HEK293 (cell line): ENCODE measurements at regions not wholly inside any gene's neighbourhood (a gene's known extent, or its start where the extent isn't known, plus 50 kb on each side); places are given as distances from the start of the nearest gene placed in this dataset.
A peak's percentile ranks its signal among the peaks of the same experiment; 100 is the strongest.

Experiments
- CTCF ChIA-PET: fragments of 350-600 bp; formaldehyde crosslinking; extraction: SDS; loops from one replicate; lab custom pipeline; 2021; ENCODE audit warnings: antibody characterized with exemption; lab: Yijun Ruan, JAX
- POLR2A ChIA-PET: fragments of 300-600 bp; formaldehyde crosslinking; extraction: SDS; loops from one replicate; lab custom pipeline; 2020; ENCODE audit warnings: antibody characterized with exemption, inconsistent platforms; lab: Yijun Ruan, JAX
- H3K27ac ChIP-seq: fragments of 200-500 bp; sonication (Bioruptor generic); 2 replicates; pipeline ENCODE4 v1.5.1; 2014; ENCODE audit warnings: low read depth, low read length, control low read depth, inconsistent platforms; ENCODE audit errors: extremely low read depth
- H3K36me3 ChIP-seq, 2 experiments: fragments of 200-500 bp in 1 of 2; sonication (Bioruptor generic) in 1 of 2; 1 replicate in 1 of 2; 2 replicates in 1 of 2; pipeline ENCODE4 v1.5.1; 2014 to 2017; ENCODE audit warnings: inconsistent platforms in 2 of 2, low read length in 2 of 2; ENCODE audit not compliant: control insufficient read depth in 2 of 2, insufficient read depth in 1 of 2
- H3K4me1 ChIP-seq: fragments of 200-500 bp; sonication (Bioruptor generic); 2 replicates; pipeline ENCODE4 v1.5.1; 2014; ENCODE audit warnings: mild to moderate bottlenecking, low read length, inconsistent platforms; ENCODE audit not compliant: control insufficient read depth, insufficient read depth
- H3K4me3 ChIP-seq: 2 replicates; pipeline ENCODE4 v1.5.1; 2011; ENCODE audit warnings: low read depth, mild to moderate bottlenecking, control low read depth, low read length, moderate library complexity
- H3K9me3 ChIP-seq: fragments of 200-500 bp; sonication (Bioruptor generic); 2 replicates; pipeline ENCODE4 v1.5.1; 2014; ENCODE audit warnings: low read depth, low read length, inconsistent platforms; ENCODE audit not compliant: control insufficient read depth, insufficient read depth
- BCL6B ChIP-seq: fragments of 450-650 bp; formaldehyde crosslinking; IDR thresholded peaks from 2 replicates; pipeline ENCODE4 v1.5.1; 2017; ENCODE audit warnings: missing biosample characterization, missing genetic modification characterization
- GLIS1 ChIP-seq: fragments of 450-650 bp; formaldehyde crosslinking; IDR thresholded peaks from 2 replicates; pipeline ENCODE4 v1.5.1; 2016; ENCODE audit warnings: missing biosample characterization, missing genetic modification characterization
- HOXC10 ChIP-seq: sonication (generic); formaldehyde crosslinking; IDR thresholded peaks from 2 replicates; pipeline ENCODE4 v1.8.1; 2023; ENCODE audit warnings: mild to moderate bottlenecking, missing genetic modification reagents
- MEIS1 ChIP-seq: sonication (generic); formaldehyde crosslinking; IDR thresholded peaks from 2 replicates; pipeline ENCODE4 v1.8.1; 2022; ENCODE audit warnings: missing genetic modification reagents, mild to moderate bottlenecking, borderline replicate concordance
- REST ChIP-seq: fragments of 450-650 bp; formaldehyde crosslinking; IDR thresholded peaks from 2 replicates; pipeline ENCODE4 v1.5.1; 2016; ENCODE audit warnings: missing biosample characterization, missing genetic modification characterization
- SP7 ChIP-seq: fragments of 450-650 bp; formaldehyde crosslinking; IDR thresholded peaks from 2 replicates; pipeline ENCODE4 v1.5.1; 2016; ENCODE audit warnings: missing biosample characterization, missing genetic modification characterization
- TRIM28 ChIP-seq: IDR thresholded peaks from 2 replicates; pipeline ENCODE4 v1.6.1; 2011; ENCODE audit warnings: low read length, control low read depth, borderline replicate concordance
- ZBTB11 ChIP-seq: fragments of 450-650 bp; formaldehyde crosslinking; conservative IDR thresholded peaks from 2 replicates; pipeline ENCODE4 v1.5.1; 2016; ENCODE audit warnings: low read depth, missing biosample characterization, missing genetic modification characterization
- ZBTB17 ChIP-seq: fragments of 450-650 bp; formaldehyde crosslinking; IDR thresholded peaks from 2 replicates; pipeline ENCODE4 v1.5.1; 2016; ENCODE audit warnings: missing biosample characterization, missing genetic modification characterization
- ZBTB20 ChIP-seq: fragments of 450-650 bp; formaldehyde crosslinking; IDR thresholded peaks from 2 replicates; pipeline ENCODE4 v1.5.1; 2016; ENCODE audit warnings: missing biosample characterization, missing genetic modification characterization
- ZBTB7A ChIP-seq: fragments of 450-650 bp; formaldehyde crosslinking; IDR thresholded peaks from 2 replicates; pipeline ENCODE4 v1.5.1; 2016; ENCODE audit warnings: low read depth, missing biosample characterization, missing genetic modification characterization
- ZNF140 ChIP-seq: fragments of 450-650 bp; formaldehyde crosslinking; IDR thresholded peaks from 2 replicates; pipeline ENCODE4 v1.5.1; 2016; ENCODE audit warnings: missing biosample characterization, missing genetic modification characterization
- ZNF146 ChIP-seq: fragments of 450-650 bp; formaldehyde crosslinking; IDR thresholded peaks from 2 replicates; pipeline ENCODE4 v1.5.1; 2016; ENCODE audit warnings: missing biosample characterization, missing genetic modification characterization
- ZNF274 ChIP-seq, 2 experiments: fragments of 200-500 bp in 1 of 2; fragments of 450-650 bp in 1 of 2; sonication (Bioruptor generic) in 1 of 2; formaldehyde crosslinking in 1 of 2; IDR thresholded peaks; 2 replicates each; pipeline versions ENCODE4 v1.5.1 to v1.6.1; 2014 to 2016; ENCODE audit warnings: borderline replicate concordance in 1 of 2, inconsistent platforms in 1 of 2, low read length in 1 of 2, missing biosample characterization in 1 of 2, missing genetic modification characterization in 1 of 2
- ZNF302 ChIP-seq: fragments of 450-650 bp; formaldehyde crosslinking; IDR thresholded peaks from 2 replicates; pipeline ENCODE4 v1.5.1; 2016; ENCODE audit warnings: missing biosample characterization, missing genetic modification characterization, low read depth
- ZNF510 ChIP-seq: fragments of 450-650 bp; formaldehyde crosslinking; IDR thresholded peaks from 2 replicates; pipeline ENCODE4 v1.5.1; 2018; ENCODE audit warnings: mild to moderate bottlenecking, missing genetic modification characterization, missing biosample characterization; ENCODE audit not compliant: insufficient replicate concordance
- ZNF513 ChIP-seq: fragments of 450-650 bp; IDR thresholded peaks from 2 replicates; pipeline ENCODE4 v1.5.1; 2018; ENCODE audit warnings: missing biosample characterization, missing genetic modification characterization
- ZNF544 ChIP-seq: fragments of 450-650 bp; formaldehyde crosslinking; IDR thresholded peaks from 2 replicates; pipeline ENCODE4 v1.5.0; 2017; ENCODE audit warnings: missing biosample characterization, missing genetic modification characterization
- ZNF600 ChIP-seq: fragments of 450-650 bp; formaldehyde crosslinking; IDR thresholded peaks from 2 replicates; pipeline ENCODE4 v1.5.1; 2016; ENCODE audit warnings: missing biosample characterization, missing genetic modification characterization
- ZSCAN23 ChIP-seq: fragments of 450-650 bp; formaldehyde crosslinking; IDR thresholded peaks from 2 replicates; pipeline ENCODE4 v1.5.1; 2016; ENCODE audit warnings: missing biosample characterization, missing genetic modification characterization

GRCh38 chr3:116930786-116931185, 221.2 kb downstream of the TUSC7 start:
- CTCF ChIA-PET, result interaction anchor here (1.6 kb wide), 1 partner anchor 8 kb away, joined by 4 read pairs; no protein-coding TSS in a partner anchor
- POLR2A ChIA-PET, result no interaction called here
- no peaks in the 10 kb centered on the region for H3K36me3 ChIP-seq

GRCh38 chr3:116939091-116939490, 229.5 kb downstream of the TUSC7 start:
- peak; percentile 34; the same call in 1 of the 2 replicates for TF ChIP-seq TRIM28
- TF ChIP-seq ZNF544 (tag by site-specific recombination), result no peak
- no peak overlapping the region for H3K4me3 ChIP-seq
- H3K4me1 ChIP-seq, result no peaks in the 10 kb centered on the region
- no peaks in the 10 kb centered on the region for H3K9me3 ChIP-seq
- no peaks in the 10 kb centered on the region for H3K36me3 ChIP-seq
- CTCF ChIA-PET, result interaction anchor here (1.0 kb wide), 1 partner anchor 9 kb away, joined by 4 read pairs; no protein-coding TSS in a partner anchor
- H3K27ac ChIP-seq, result no peak overlapping the region
- POLR2A ChIA-PET, result no interaction called here

More at GRCh38 chr3:116930786-116931185, 221.2 kb downstream of the TUSC7 start:
- Histone ChIP-seq H3K4me1 (no peaks in the 10 kb centered on the region), H3K9me3 (no peaks in the 10 kb centered on the region), H3K4me3 (no peak overlapping the region), H3K27ac (no peak overlapping the region)
- no peak for TF ChIP-seq ZBTB20 (tag by site-specific recombination)
- no peak for TF ChIP-seq HOXC10 (CRISPR knock-in tag)
- no peak for TF ChIP-seq BCL6B (tag by site-specific recombination)
- TF ChIP-seq MEIS1 (CRISPR knock-in tag), result no peak
- TF ChIP-seq ZBTB7A (tag by site-specific recombination), result no peak
- no peak for TF ChIP-seq GLIS1
- TF ChIP-seq ZNF140 (tag by site-specific recombination), result no peak
- TF ChIP-seq ZNF600 (tag by site-specific recombination), result no peak
- no peak for TF ChIP-seq REST
- TF ChIP-seq ZNF302, result no peak
- no peak for TF ChIP-seq ZNF513
- no peak for TF ChIP-seq ZNF510
- no peak for TF ChIP-seq ZBTB17
- no peak for TF ChIP-seq ZNF146 (tag by site-specific recombination)

- H3K9me3 ChIP-seq, result no peaks in the 10 kb centered on the region
- H3K4me1 ChIP-seq, result no peaks in the 10 kb centered on the region
- POLR2A ChIA-PET, result no interaction called here
- H3K4me3 ChIP-seq, result no peak overlapping the region
- no peaks in the 10 kb centered on the region for H3K36me3 ChIP-seq
- H3K27ac ChIP-seq, result no peak overlapping the region
- CTCF ChIA-PET, result interaction anchor here (1.0 kb wide), 1 partner anchor 10 kb away, joined by 4 read pairs; no protein-coding TSS in a partner anchor
- no peak for TF ChIP-seq ZNF274 (IDR thresholded peaks at IDR 0.05; ENCODE audit: low read length)
- no peak for TF ChIP-seq ZNF274 (tag by site-specific recombination; IDR thresholded peaks at IDR 0.05; ENCODE audit: borderline replicate concordance)
- TF ChIP-seq ZSCAN23 (tag by site-specific recombination), result no peak
- TF ChIP-seq SP7, result no peak
- no peak for TF ChIP-seq ZBTB11 (tag by site-specific recombination)
These were observed 230.0 kb downstream of the TUSC7 start for GRCh38 chr3:116939550-116939949.
